ENCODE measurements at regions not wholly inside any gene's neighbourhood (a gene's known extent, or its start where the extent isn't known, plus 50 kb on each side); places are given as distances from the start of the nearest gene placed in this dataset.

GRCh38 chr7:10618953-10619352 is 354.7 kb upstream of the PHF14 start:
- no peak for TF ChIP-seq CTCF (IDR thresholded peaks at IDR 0.05; ENCODE audit: low read depth, low read length)
- no peak for TF ChIP-seq EZH2phosphoT487 (IDR thresholded peaks at IDR 0.05; ENCODE audit: low read depth)

All from OCI-LY3 (cell line).